ENCODE measurements at regions not wholly inside any gene's neighbourhood (a gene's known extent, or its start where the extent isn't known, plus 50 kb on each side); places are given as distances from the start of the nearest gene placed in this dataset.

DNA sequence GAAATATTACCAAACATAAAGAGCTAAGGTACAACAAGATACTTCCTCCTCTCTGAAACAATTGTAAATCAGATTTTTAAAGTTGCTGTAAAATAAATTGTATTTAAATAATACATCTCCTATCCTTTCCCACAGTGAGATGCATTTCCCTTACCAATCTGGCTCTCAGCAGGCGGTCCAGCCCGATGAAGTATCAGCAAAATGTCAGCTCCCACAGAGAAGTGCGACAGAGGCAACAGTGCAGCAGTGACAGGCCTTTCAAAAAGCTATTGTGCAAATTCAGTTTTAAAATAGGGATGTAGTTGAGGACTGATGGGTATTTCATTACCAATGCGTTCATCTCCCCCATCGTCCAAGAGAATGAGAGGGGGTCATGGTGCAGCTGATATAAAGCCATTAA lies 733.2 kb upstream of the GOLIM4 start:
- ChIA-PET RAD21 (ENCODE audit: low non-redundant PET in 1 of 2, low total read pairs in 2 of 2, uncharacterized antibody in 2 of 2, unreplicated experiment in 2 of 2) (no interaction called here), POLR2A (no interaction called here), CTCF (interaction anchor here (2.1 kb wide), 1 partner anchor 18 kb away, joined by 10 read pairs; no protein-coding TSS in a partner anchor)
- Histone ChIP-seq H3K4me3 (replicated peaks in 1 of 2; ENCODE audit: low read depth in 1 of 2, low read length in 2 of 2) (no peak overlapping the region), H3K27ac (ENCODE audit: low read depth, low read length) (no peak overlapping the region), H3K4me2 (ENCODE audit: low read length) (no peak overlapping the region), H3K79me2 (ENCODE audit: insufficient read depth, low read length) (no peaks in the 10 kb centered on the region), H2AFZ (ENCODE audit: low read depth, low read length, poor library complexity, severe bottlenecking) (no peak overlapping the region), H3K4me1 (ENCODE audit: control insufficient read depth in 1 of 2, insufficient read depth in 2 of 2, low read length in 2 of 2) (no peaks in the 10 kb centered on the region), H3K9me2 (ENCODE audit: insufficient read depth) (no peaks in the 10 kb centered on the region), H3K36me3 (ENCODE audit: control insufficient read depth in 1 of 2, insufficient read depth in 2 of 2, low read length in 2 of 2) (no peaks in the 10 kb centered on the region), H3K9me3 (ENCODE audit: control insufficient read depth in 1 of 2, insufficient read depth in 1 of 2, low read depth in 1 of 2, low read length in 2 of 2) (no peaks in the 10 kb centered on the region), H3K9ac (ENCODE audit: low read length) (no peak overlapping the region), H4K20me1 (ENCODE audit: insufficient read depth) (no peaks in the 10 kb centered on the region), H3K27me3 (ENCODE audit: insufficient read depth, low read length) (0 out of 2 replicates have a peak, but pooled peaks cover 6% of the 10 kb centered on the region)
- TF ChIP-seq ZNF274 (IDR thresholded peaks at IDR 0.05; ENCODE audit: low read depth, low read length), result no peak
- TF ChIP-seq EZH2phosphoT487 (IDR thresholded peaks at IDR 0.05; ENCODE audit: borderline replicate concordance), result no peak
- no peak for TF ChIP-seq SRF (IDR thresholded peaks at IDR 0.05; ENCODE audit: low read depth)
- intact Hi-C loops (cut with micrococcal nuclease), result no loop called here
- ATAC-seq (no peak), DNase-seq (ENCODE audit: low read depth, low spot score) (no peak)
- BruUV-seq (replicated peaks), result no TSS peak

DNA sequence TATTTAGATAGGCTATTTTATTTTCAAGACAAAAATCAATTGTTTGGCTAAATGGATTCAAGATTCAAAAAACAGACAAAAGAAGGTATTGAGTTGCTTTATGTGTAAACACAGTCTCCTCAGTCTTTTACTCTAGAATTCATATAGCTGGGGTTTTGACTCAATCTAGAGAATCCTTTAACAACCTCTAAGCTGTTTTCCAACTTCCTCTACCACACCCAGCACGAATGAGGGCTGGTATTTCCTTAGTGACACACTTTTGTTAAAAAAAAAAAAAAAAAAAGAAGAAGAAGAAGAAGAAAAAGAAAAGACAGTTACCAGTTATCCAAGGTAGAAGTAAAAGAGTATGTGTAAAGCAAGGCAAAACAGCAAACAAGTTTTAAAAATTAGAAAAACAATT lies 732.8 kb upstream of the GOLIM4 start:
- no peak overlapping the region for H2AFZ ChIP-seq (ENCODE audit: low read depth, low read length, poor library complexity, severe bottlenecking)
- 0 out of 2 replicates have a peak, but pooled peaks cover 6% of the 10 kb centered on the region for H3K27me3 ChIP-seq (ENCODE audit: insufficient read depth, low read length)
- H3K4me3 ChIP-seq (replicated peaks in 1 of 2; ENCODE audit: low read depth in 1 of 2, low read length in 2 of 2), result no peak overlapping the region
- H3K9ac ChIP-seq (ENCODE audit: low read length), result no peak overlapping the region
- H3K27ac ChIP-seq (ENCODE audit: low read depth, low read length), result no peak overlapping the region
- no peaks in the 10 kb centered on the region for H3K36me3 ChIP-seq (ENCODE audit: control insufficient read depth in 1 of 2, insufficient read depth in 2 of 2, low read length in 2 of 2)
- RAD21 ChIA-PET (ENCODE audit: low non-redundant PET in 1 of 2, low total read pairs in 2 of 2, uncharacterized antibody in 2 of 2, unreplicated experiment in 2 of 2), result no interaction called here
- CTCF ChIA-PET, result interaction anchor here (2.1 kb wide), 1 partner anchor 18 kb away, joined by 10 read pairs; no protein-coding TSS in a partner anchor
- no TSS peak for BruUV-seq (replicated peaks)
- ATAC-seq, result no peak
- H3K9me2 ChIP-seq (ENCODE audit: insufficient read depth), result no peaks in the 10 kb centered on the region
- intact Hi-C loops (cut with micrococcal nuclease), result no loop called here
- TF ChIP-seq ZFX (IDR thresholded peaks at IDR 0.05) (no peak), JUND (IDR thresholded peaks at IDR 0.05) (no peak), FOSL1 (IDR thresholded peaks at IDR 0.05; ENCODE audit: low read depth) (no peak), SIN3A (IDR thresholded peaks at IDR 0.05; ENCODE audit: low read depth) (no peak), EZH2phosphoT487 (IDR thresholded peaks at IDR 0.05; ENCODE audit: borderline replicate concordance) (no peak), EGR1 (IDR thresholded peaks at IDR 0.05; ENCODE audit: low read depth) (no peak)
- TF ChIP-seq, protein P1, sequence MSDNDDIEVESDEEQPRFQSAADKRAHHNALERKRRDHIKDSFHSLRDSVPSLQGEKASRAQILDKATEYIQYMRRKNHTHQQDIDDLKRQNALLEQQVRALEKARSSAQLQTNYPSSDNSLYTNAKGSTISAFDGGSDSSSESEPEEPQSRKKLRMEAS (IDR thresholded peaks at IDR 0.05), result no peak
- TF ChIP-seq, protein P2, sequence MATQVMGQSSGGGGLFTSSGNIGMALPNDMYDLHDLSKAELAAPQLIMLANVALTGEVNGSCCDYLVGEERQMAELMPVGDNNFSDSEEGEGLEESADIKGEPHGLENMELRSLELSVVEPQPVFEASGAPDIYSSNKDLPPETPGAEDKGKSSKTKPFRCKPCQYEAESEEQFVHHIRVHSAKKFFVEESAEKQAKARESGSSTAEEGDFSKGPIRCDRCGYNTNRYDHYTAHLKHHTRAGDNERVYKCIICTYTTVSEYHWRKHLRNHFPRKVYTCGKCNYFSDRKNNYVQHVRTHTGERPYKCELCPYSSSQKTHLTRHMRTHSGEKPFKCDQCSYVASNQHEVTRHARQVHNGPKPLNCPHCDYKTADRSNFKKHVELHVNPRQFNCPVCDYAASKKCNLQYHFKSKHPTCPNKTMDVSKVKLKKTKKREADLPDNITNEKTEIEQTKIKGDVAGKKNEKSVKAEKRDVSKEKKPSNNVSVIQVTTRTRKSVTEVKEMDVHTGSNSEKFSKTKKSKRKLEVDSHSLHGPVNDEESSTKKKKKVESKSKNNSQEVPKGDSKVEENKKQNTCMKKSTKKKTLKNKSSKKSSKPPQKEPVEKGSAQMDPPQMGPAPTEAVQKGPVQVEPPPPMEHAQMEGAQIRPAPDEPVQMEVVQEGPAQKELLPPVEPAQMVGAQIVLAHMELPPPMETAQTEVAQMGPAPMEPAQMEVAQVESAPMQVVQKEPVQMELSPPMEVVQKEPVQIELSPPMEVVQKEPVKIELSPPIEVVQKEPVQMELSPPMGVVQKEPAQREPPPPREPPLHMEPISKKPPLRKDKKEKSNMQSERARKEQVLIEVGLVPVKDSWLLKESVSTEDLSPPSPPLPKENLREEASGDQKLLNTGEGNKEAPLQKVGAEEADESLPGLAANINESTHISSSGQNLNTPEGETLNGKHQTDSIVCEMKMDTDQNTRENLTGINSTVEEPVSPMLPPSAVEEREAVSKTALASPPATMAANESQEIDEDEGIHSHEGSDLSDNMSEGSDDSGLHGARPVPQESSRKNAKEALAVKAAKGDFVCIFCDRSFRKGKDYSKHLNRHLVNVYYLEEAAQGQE (IDR thresholded peaks at IDR 0.05; ENCODE audit: low read depth), result no peak
- no peaks in the 10 kb centered on the region for H4K20me1 ChIP-seq (ENCODE audit: insufficient read depth)
- no peaks in the 10 kb centered on the region for H3K4me1 ChIP-seq (ENCODE audit: control insufficient read depth in 1 of 2, insufficient read depth in 2 of 2, low read length in 2 of 2)
- no peak overlapping the region for H3K4me2 ChIP-seq (ENCODE audit: low read length)
- DNase-seq (ENCODE audit: low read depth, low spot score), result no peak
- no peaks in the 10 kb centered on the region for H3K9me3 ChIP-seq (ENCODE audit: control insufficient read depth in 1 of 2, insufficient read depth in 1 of 2, low read depth in 1 of 2, low read length in 2 of 2)
- no peaks in the 10 kb centered on the region for H3K79me2 ChIP-seq (ENCODE audit: insufficient read depth, low read length)
- POLR2A ChIA-PET, result no interaction called here
